WERI-Rb-1 (cell line): ENCODE measurements at regions not wholly inside any gene's neighbourhood (a gene's known extent, or its start where the extent isn't known, plus 50 kb on each side); places are given as distances from the start of the nearest gene placed in this dataset.

Experiments used
- DNase-seq: peaks from one replicate; pipeline ENCODE4 v3.0.0-alpha.2; 2020
- H3K27ac ChIP-seq: fragments of 250-450 bp; sonication (Bioruptor Pico); 2 replicates; pipeline ENCODE4 v1.5.1; 2020; ENCODE audit warnings: mild to moderate bottlenecking, moderate library complexity
- H3K27me3 ChIP-seq: fragments of 250-450 bp; sonication (Bioruptor Pico); 2 replicates; pipeline ENCODE4 v1.5.1; 2021; ENCODE audit warnings: mild to moderate bottlenecking, low read depth, moderate library complexity; ENCODE audit not compliant: insufficient read depth, severe bottlenecking
- H3K36me3 ChIP-seq: fragments of 250-450 bp; sonication (Bioruptor Pico); 2 replicates; pipeline ENCODE4 v1.5.1; 2020; ENCODE audit warnings: mild to moderate bottlenecking, moderate library complexity
- H3K4me3 ChIP-seq: 2 replicates; pipeline ENCODE4 v1.5.1; 2011; ENCODE audit warnings: low read depth, mild to moderate bottlenecking, control low read depth, low read length
- H3K9me3 ChIP-seq: fragments of 250-450 bp; sonication (Bioruptor Pico); 2 replicates; pipeline ENCODE4 v1.5.1; 2021; ENCODE audit warnings: mild to moderate bottlenecking, moderate library complexity; ENCODE audit not compliant: severe bottlenecking
- CTCF ChIP-seq: IDR thresholded peaks from 2 replicates; pipeline ENCODE4 v1.5.1; 2011; ENCODE audit warnings: low read depth, mild to moderate bottlenecking, control low read depth, inconsistent platforms, low read length

DNA sequence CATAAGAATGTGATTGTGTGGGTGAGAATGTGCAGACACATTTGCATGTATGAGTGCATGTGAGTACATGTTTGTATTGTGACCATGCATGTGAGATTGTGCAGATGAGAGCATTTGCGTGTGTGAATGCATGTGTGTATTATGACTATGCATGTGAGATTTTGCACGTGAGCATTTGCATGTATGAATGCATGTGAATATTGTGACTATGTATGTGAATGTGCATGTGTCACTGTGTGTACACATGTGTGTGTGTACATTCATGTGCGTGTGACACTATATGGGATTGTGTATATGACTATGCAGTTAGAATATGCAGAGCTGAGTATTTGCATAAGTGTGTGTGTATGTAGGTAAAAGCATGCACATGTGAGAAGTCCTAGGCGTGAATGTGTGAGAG, 381.3 kb upstream of the MAF start:
- H3K9me3 ChIP-seq, result no peaks in the 10 kb centered on the region
- DNase-seq, result no peak
- no peak overlapping the region for H3K27ac ChIP-seq
- TF ChIP-seq CTCF, result no peak
- no peak overlapping the region for H3K4me3 ChIP-seq
- peaks cover 57% of the 10 kb centered on the region for H3K27me3 ChIP-seq
- H3K36me3 ChIP-seq, result no peaks in the 10 kb centered on the region

GRCh38 chr16:79980650-79981521, 380.3 kb upstream of the MAF start:
- DNase-seq, result no peak

GRCh38 chr16:79977940-79978836, 377.7 kb upstream of the MAF start:
- no peak overlapping the region for H3K4me3 ChIP-seq
- DNase-seq, result no peak
- no peak for TF ChIP-seq CTCF
- no peak overlapping the region for H3K27ac ChIP-seq
- peaks cover 37% of the 10 kb centered on the region for H3K27me3 ChIP-seq
- no peaks in the 10 kb centered on the region for H3K9me3 ChIP-seq
- H3K36me3 ChIP-seq, result no peaks in the 10 kb centered on the region

More at GRCh38 chr16:79980650-79981521, 380.3 kb upstream of the MAF start:
- Histone ChIP-seq H3K27ac (no peak overlapping the region), H3K27me3 (peaks cover 53% of the 10 kb centered on the region), H3K4me3 (no peak overlapping the region), H3K9me3 (no peaks in the 10 kb centered on the region), H3K36me3 (no peaks in the 10 kb centered on the region)
- no peak for TF ChIP-seq CTCF

GRCh38 chr16:79973320-79973719, 372.8 kb upstream of the MAF start:
- no peak overlapping the region for H3K27ac ChIP-seq
- TF ChIP-seq CTCF, result no peak
- no peak overlapping the region for H3K4me3 ChIP-seq
- no peak for DNase-seq
- H3K9me3 ChIP-seq, result no peaks in the 10 kb centered on the region
- H3K36me3 ChIP-seq, result no peaks in the 10 kb centered on the region
- H3K27me3 ChIP-seq, result peaks cover 31% of the 10 kb centered on the region

GRCh38 chr16:79972053-79972704, 371.6 kb upstream of the MAF start:
- no peak for TF ChIP-seq CTCF
- no peak overlapping the region for H3K4me3 ChIP-seq
- no peak overlapping the region for H3K27ac ChIP-seq
- no peaks in the 10 kb centered on the region for H3K9me3 ChIP-seq
- peaks cover 27% of the 10 kb centered on the region for H3K27me3 ChIP-seq
- DNase-seq, result no peak
- no peaks in the 10 kb centered on the region for H3K36me3 ChIP-seq
